ENCODE measurements at regions not wholly inside any gene's neighbourhood (a gene's known extent, or its start where the extent isn't known, plus 50 kb on each side); places are given as distances from the start of the nearest gene placed in this dataset.
"Not testable (repeated sequence)": the region's sequence is repeated elsewhere in the genome, so short reads cannot be mapped to it uniquely, and the experiment has no call there.

DNA sequence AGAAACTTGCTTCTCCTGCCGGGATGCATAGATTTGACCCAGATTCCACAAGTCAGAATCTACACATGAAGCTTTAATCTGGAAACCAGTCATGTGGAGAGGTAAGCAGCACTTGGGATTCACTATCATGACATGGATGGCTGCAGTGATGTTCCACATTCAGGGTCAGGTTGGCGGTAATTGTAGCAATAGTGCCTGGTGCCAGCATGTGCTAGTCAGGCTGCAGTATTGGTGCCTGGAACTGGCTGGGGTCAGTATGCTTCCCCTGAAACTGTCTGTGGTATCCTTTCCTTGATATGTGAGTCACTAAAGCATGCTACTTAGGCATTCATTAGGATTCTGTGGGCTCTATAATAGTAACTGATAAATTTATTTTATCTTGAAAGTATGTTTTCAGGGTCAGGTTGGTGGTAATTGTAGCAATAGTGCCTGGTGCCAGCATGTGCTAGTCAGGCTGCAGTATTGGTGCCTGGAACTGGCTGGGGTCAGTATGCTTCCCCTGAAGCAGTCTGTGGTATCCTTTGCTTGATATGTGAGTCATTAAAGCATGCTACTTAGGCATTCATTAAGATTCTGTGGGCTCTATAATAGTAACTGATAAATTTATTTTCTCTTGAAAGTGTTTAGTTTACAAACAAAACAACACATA is 1439.2 kb downstream of the ZPLD1 start:
- Mint-ChIP-seq H3K27ac (no peak overlapping the region), H3K36me3 (ENCODE audit: low read depth) (no peaks in the 10 kb centered on the region), H3K4me1 (no peaks in the 10 kb centered on the region), H3K4me3 (no peak overlapping the region), H3K27me3 (no peaks in the 10 kb centered on the region), H3K9me3 (no peaks in the 10 kb centered on the region)
- intact Hi-C loops (cut with micrococcal nuclease), result no loop called here
- POLR2A ChIA-PET, result no interaction called here
- CTCF ChIA-PET, result no interaction called here
- ATAC-seq (ENCODE audit: low read depth) (no peak), DNase-seq (no peak)
- TF ChIP-seq, protein P1, sequence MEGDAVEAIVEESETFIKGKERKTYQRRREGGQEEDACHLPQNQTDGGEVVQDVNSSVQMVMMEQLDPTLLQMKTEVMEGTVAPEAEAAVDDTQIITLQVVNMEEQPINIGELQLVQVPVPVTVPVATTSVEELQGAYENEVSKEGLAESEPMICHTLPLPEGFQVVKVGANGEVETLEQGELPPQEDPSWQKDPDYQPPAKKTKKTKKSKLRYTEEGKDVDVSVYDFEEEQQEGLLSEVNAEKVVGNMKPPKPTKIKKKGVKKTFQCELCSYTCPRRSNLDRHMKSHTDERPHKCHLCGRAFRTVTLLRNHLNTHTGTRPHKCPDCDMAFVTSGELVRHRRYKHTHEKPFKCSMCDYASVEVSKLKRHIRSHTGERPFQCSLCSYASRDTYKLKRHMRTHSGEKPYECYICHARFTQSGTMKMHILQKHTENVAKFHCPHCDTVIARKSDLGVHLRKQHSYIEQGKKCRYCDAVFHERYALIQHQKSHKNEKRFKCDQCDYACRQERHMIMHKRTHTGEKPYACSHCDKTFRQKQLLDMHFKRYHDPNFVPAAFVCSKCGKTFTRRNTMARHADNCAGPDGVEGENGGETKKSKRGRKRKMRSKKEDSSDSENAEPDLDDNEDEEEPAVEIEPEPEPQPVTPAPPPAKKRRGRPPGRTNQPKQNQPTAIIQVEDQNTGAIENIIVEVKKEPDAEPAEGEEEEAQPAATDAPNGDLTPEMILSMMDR (IDR thresholded peaks at IDR 0.05), result no peak

DNA sequence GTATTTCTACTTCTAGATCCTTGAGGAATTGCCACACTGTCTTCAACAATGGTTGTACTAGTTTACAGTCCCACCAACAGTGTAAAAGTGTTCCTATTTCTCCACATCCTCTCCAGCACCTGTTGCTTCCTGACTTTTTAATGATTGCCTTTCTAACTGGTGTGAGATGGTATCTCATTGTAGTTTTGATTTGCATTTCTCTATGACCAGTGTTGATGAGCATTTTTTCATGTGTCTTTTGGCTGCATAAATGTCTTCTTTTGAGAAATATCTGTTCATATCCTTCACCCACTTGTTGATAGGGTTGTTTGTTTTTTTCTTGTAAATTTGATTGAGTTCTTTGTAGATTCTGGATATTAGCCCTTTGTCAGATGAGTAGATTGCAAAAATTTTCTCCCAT is 1447.0 kb downstream of the ZPLD1 start:
- H3K27me3 Mint-ChIP-seq; POLR2A ChIA-PET; CTCF ChIA-PET; intact Hi-C loops (cut with micrococcal nuclease); DNase-seq; H3K4me3 Mint-ChIP-seq; ATAC-seq (ENCODE audit: low read depth); H3K36me3 Mint-ChIP-seq (ENCODE audit: low read depth); H3K27ac Mint-ChIP-seq; H3K4me1 Mint-ChIP-seq; H3K9me3 Mint-ChIP-seq: not testable (repeated sequence)

DNA sequence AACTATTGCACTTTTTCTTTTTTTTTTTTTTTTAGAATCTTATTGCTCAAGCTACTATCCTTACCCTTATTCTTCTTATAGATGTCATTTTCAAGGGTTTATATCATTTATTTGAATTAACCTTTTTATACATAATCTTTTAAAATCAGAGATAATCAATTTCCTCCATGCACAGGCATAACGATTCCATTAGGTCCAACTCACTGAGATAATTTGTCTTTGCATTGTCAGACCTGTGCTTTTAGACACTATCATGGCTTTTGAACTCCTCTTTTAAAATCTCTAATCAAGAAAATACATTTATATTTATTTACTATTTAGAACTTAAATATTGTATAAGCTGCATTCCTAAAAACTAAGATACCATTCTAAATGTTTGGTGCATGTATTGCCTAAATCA is 1454.9 kb downstream of the ZPLD1 start:
- intact Hi-C loops (cut with micrococcal nuclease), result no loop called here
- no peaks in the 10 kb centered on the region for H3K36me3 Mint-ChIP-seq (ENCODE audit: low read depth)
- TF ChIP-seq, protein P1 (IDR thresholded peaks at IDR 0.05), result no peak
- no peaks in the 10 kb centered on the region for H3K9me3 Mint-ChIP-seq
- no peak overlapping the region for H3K27ac Mint-ChIP-seq
- no peak for DNase-seq
- H3K4me1 Mint-ChIP-seq, result no peaks in the 10 kb centered on the region
- CTCF ChIA-PET, result no interaction called here
- H3K4me3 Mint-ChIP-seq, result no peak overlapping the region
- ATAC-seq (ENCODE audit: low read depth), result no peak
- POLR2A ChIA-PET, result no interaction called here
- no peaks in the 10 kb centered on the region for H3K27me3 Mint-ChIP-seq

DNA sequence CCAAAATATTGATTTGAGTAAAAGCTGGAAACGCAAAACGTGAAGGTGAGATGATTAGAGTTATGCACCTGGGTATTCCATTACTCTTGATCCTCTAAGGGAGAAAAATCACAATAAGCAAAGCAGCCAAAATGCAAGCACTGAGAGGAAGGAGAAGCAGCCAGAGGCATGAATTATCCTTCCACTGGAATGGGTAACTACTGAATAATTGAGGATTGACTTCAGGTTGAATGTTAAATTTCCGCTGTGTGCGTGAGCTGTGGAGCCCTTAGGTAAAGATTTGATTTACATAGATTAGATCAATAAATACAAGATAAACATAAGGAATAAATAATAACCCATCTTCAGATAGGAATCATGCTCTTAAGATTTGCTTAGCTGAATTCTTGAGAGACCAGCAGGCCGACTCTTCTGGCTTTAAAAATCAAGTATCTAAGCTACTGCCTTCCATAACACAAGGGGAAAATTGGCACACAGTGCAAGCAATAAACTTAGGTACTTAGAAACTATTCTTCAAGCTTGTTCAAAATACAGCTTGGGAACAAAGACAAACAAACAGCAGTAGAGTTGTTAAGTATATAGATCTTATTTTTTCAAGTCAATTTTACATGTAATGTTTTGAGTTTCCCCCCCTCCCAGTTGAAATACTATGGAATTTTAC is 1459.5 kb downstream of the ZPLD1 start:
- H3K27ac Mint-ChIP-seq, result no peak overlapping the region
- TF ChIP-seq, protein P1 (IDR thresholded peaks at IDR 0.05), result no peak
- no peak overlapping the region for H3K4me3 Mint-ChIP-seq
- H3K4me1 Mint-ChIP-seq, result no peaks in the 10 kb centered on the region
- ChIA-PET CTCF (no interaction called here), POLR2A (no interaction called here)
- H3K36me3 Mint-ChIP-seq (ENCODE audit: low read depth), result no peaks in the 10 kb centered on the region
- H3K9me3 Mint-ChIP-seq, result no peaks in the 10 kb centered on the region
- intact Hi-C loops (cut with micrococcal nuclease), result no loop called here
- DNase-seq (no peak), ATAC-seq (ENCODE audit: low read depth) (no peak)
- H3K27me3 Mint-ChIP-seq, result no peaks in the 10 kb centered on the region

DNA sequence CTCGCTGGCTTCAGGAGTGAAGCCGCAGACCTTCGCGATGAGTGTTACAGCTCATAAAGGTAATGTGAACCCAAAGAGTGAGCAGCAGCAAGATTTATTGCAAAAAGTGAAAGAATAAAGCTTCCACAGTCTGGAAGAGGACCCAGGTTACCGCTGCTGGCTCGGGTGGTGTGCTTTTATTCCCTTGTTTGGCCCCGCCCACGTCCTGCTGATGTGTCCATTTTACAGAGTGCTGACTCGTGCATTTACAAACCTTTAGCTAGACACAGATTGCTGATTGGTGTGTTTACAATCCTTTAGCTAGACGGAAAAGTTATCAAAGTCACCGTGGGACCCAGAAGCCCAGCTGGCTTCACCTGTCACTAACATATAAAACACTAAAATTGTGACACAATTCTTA is 1464.5 kb downstream of the ZPLD1 start:
- CTCF ChIA-PET, result no interaction called here
- Mint-ChIP-seq H3K4me3 (no peak overlapping the region), H3K4me1 (no peaks in the 10 kb centered on the region), H3K36me3 (ENCODE audit: low read depth) (no peaks in the 10 kb centered on the region), H3K9me3 (no peaks in the 10 kb centered on the region), H3K27me3 (no peaks in the 10 kb centered on the region), H3K27ac (no peak overlapping the region)
- intact Hi-C loops (cut with micrococcal nuclease), result no loop called here
- no peak for ATAC-seq (ENCODE audit: low read depth)
- POLR2A ChIA-PET, result no interaction called here
- no peak for DNase-seq
- TF ChIP-seq, protein P1 (IDR thresholded peaks at IDR 0.05), result no peak

DNA sequence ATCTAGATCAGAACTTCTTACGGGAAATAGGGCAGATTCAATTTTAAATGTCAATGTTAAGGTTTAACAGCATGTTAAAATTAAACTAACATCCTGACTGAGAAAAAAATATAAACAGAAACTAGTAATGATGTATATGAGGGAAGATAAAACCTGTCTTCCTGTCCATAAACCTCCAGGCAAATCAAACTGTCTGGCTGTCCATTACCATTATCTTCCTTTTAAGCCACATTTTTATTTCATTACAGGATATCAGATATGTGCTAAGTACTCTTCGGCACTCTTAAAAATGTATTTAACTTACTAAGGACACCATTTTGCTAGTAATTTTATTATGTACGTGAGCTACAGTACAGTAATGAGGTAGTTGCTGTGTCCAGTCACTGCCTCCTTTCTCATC is 1461.7 kb upstream of the ALCAM start:
- ChIA-PET POLR2A (no interaction called here), CTCF (no interaction called here)
- no peaks in the 10 kb centered on the region for H3K36me3 Mint-ChIP-seq (ENCODE audit: low read depth)
- DNase-seq, result no peak
- H3K4me3 Mint-ChIP-seq, result no peak overlapping the region
- no peaks in the 10 kb centered on the region for H3K4me1 Mint-ChIP-seq
- no peaks in the 10 kb centered on the region for H3K27me3 Mint-ChIP-seq
- no peak for ATAC-seq (ENCODE audit: low read depth)
- TF ChIP-seq, protein P1 (IDR thresholded peaks at IDR 0.05), result no peak
- no peaks in the 10 kb centered on the region for H3K9me3 Mint-ChIP-seq
- intact Hi-C loops (cut with micrococcal nuclease), result no loop called here
- no peak overlapping the region for H3K27ac Mint-ChIP-seq
